H9 (cell line): ENCODE measurements at regions not wholly inside any gene's neighbourhood (a gene's known extent, or its start where the extent isn't known, plus 50 kb on each side); places are given as distances from the start of the nearest gene placed in this dataset.

ENCODE experiments used
- DNase-seq: peaks from one replicate; pipeline ENCODE4 v3.0.0-alpha.2; 2017
- H2AFZ ChIP-seq: one replicate; pipeline ENCODE4 v1.6.1; 2013; ENCODE audit warnings: mild to moderate bottlenecking, low read length, control low read depth, moderate library complexity
- H2AK5ac ChIP-seq: 2 replicates; pipeline ENCODE4 v1.6.1; 2013; ENCODE audit warnings: low read length, control low read depth, mixed read lengths; ENCODE audit not compliant: insufficient read length
- H2BK120ac ChIP-seq: one replicate; pipeline ENCODE4 v1.6.1; 2013; ENCODE audit warnings: low read depth, mild to moderate bottlenecking, low read length, control low read depth, inconsistent platforms; ENCODE audit not compliant: poor library complexity, severe bottlenecking
- H2BK12ac ChIP-seq: 2 replicates; pipeline ENCODE4 v1.6.1; 2013; ENCODE audit warnings: low read length, control low read depth, mixed read lengths, low read depth; ENCODE audit not compliant: insufficient read length
- H2BK15ac ChIP-seq: 2 replicates; pipeline ENCODE4 v1.6.1; 2013; ENCODE audit warnings: low read depth, low read length, control low read depth
- H2BK20ac ChIP-seq: one replicate; pipeline ENCODE4 v1.6.1; 2013; ENCODE audit warnings: low read depth, mild to moderate bottlenecking, low read length, control low read depth, inconsistent platforms; ENCODE audit not compliant: poor library complexity, severe bottlenecking
- H2BK5ac ChIP-seq: 2 replicates; pipeline ENCODE4 v1.6.1; 2013; ENCODE audit warnings: low read length, control low read depth, mixed read lengths; ENCODE audit not compliant: insufficient read length
- H3K14ac ChIP-seq: 2 replicates; pipeline ENCODE4 v1.6.1; 2013; ENCODE audit warnings: low read length, control low read depth; ENCODE audit not compliant: insufficient read depth
- H3K18ac ChIP-seq: 2 replicates; pipeline ENCODE4 v1.6.1; 2013; ENCODE audit warnings: low read depth, mild to moderate bottlenecking, mixed read lengths, low read length, control low read depth; ENCODE audit not compliant: insufficient read length
- H3K23ac ChIP-seq: 2 replicates; pipeline ENCODE4 v1.6.1; 2013; ENCODE audit warnings: low read length, control low read depth, mixed read lengths, low read depth; ENCODE audit not compliant: insufficient read length
- H3K23me2 ChIP-seq: 2 replicates; pipeline ENCODE4 v1.6.1; 2013; ENCODE audit warnings: low read depth, mild to moderate bottlenecking, mixed read lengths, low read length, control low read depth; ENCODE audit not compliant: insufficient read length, poor library complexity, severe bottlenecking
- H3K27ac ChIP-seq: 2 replicates; pipeline ENCODE4 v1.5.1; 2013; ENCODE audit warnings: low read length, control low read depth, mixed read lengths, low read depth; ENCODE audit not compliant: insufficient read length
- H3K27me3 ChIP-seq: 2 replicates; pipeline ENCODE4 v1.6.1; 2013; ENCODE audit warnings: low read length, control low read depth, inconsistent platforms; ENCODE audit not compliant: insufficient read depth
- H3K4ac ChIP-seq: 2 replicates; pipeline ENCODE4 v1.6.1; 2013; ENCODE audit warnings: low read depth, mild to moderate bottlenecking, control low read depth, inconsistent platforms, low read length, moderate library complexity
- H3K4me1 ChIP-seq: 2 replicates; pipeline ENCODE4 v1.6.1; 2013; ENCODE audit warnings: low read length, control low read depth, inconsistent platforms; ENCODE audit not compliant: insufficient read depth
- H3K4me2 ChIP-seq: 2 replicates; pipeline ENCODE4 v1.6.1; 2013; ENCODE audit warnings: low read length, control low read depth, mixed read lengths; ENCODE audit not compliant: insufficient read length, insufficient read depth
- H3K56ac ChIP-seq: 2 replicates; pipeline ENCODE4 v1.6.1; 2013; ENCODE audit warnings: low read depth, mild to moderate bottlenecking, mixed read lengths, low read length, control low read depth; ENCODE audit not compliant: insufficient read length
- H3K79me1 ChIP-seq: 2 replicates; pipeline ENCODE4 v1.6.1; 2013; ENCODE audit warnings: low read depth, mild to moderate bottlenecking, moderate library complexity, low read length, control low read depth, inconsistent platforms; ENCODE audit not compliant: insufficient read depth, poor library complexity, severe bottlenecking
- H3K79me2 ChIP-seq: 2 replicates; pipeline ENCODE4 v1.6.1; 2013; ENCODE audit warnings: low read length, control low read depth, inconsistent platforms; ENCODE audit not compliant: insufficient read depth
- H3K9ac ChIP-seq: 2 replicates; pipeline ENCODE4 v1.6.1; 2013; ENCODE audit warnings: low read length, control low read depth, mixed read lengths; ENCODE audit not compliant: insufficient read length; ENCODE audit errors: extremely low read depth
- H3K9me3 ChIP-seq: one replicate; pipeline ENCODE4 v1.6.1; 2013; ENCODE audit warnings: low read depth, low read length, inconsistent platforms; ENCODE audit not compliant: control insufficient read depth
- H3T11ph ChIP-seq: one replicate; pipeline ENCODE4 v1.6.1; 2013; ENCODE audit warnings: mild to moderate bottlenecking, low read length, control low read depth, inconsistent platforms
- H4K20me1 ChIP-seq: one replicate; pipeline ENCODE4 v1.6.1; 2013; ENCODE audit not compliant: control insufficient read depth, insufficient read length, insufficient read depth
- H4K5ac ChIP-seq: 2 replicates; pipeline ENCODE4 v1.6.1; 2013; ENCODE audit warnings: low read depth, mild to moderate bottlenecking, mixed read lengths, low read length, control low read depth; ENCODE audit not compliant: insufficient read length
- H4K8ac ChIP-seq: replicated peaks from 2 replicates; pipeline ENCODE4 v1.6.1; 2013; ENCODE audit warnings: low read length, control low read depth, mixed read lengths, low read depth; ENCODE audit not compliant: insufficient read length
- H4K91ac ChIP-seq: 2 replicates; pipeline ENCODE4 v1.6.1; 2013; ENCODE audit warnings: low read depth, mild to moderate bottlenecking, moderate library complexity, mixed read lengths, low read length, control low read depth; ENCODE audit not compliant: insufficient read length
- H3K27ac Mint-ChIP-seq, 3 experiments: 2 replicates in 2 of 3; 3 replicates in 1 of 3; pipeline ENCODE4 v1.8.0; 2020 to 2021; ENCODE audit warnings: mixed read lengths in 3 of 3, mild to moderate bottlenecking in 1 of 3, moderate library complexity in 1 of 3
- H3K27me3 Mint-ChIP-seq: 2 replicates; pipeline ENCODE4 v1.8.0; 2021; ENCODE audit warnings: low read depth, mild to moderate bottlenecking, moderate library complexity, mixed read lengths
- H3K36me3 Mint-ChIP-seq, 3 experiments: 2 replicates in 2 of 3; 3 replicates in 1 of 3; pipeline ENCODE4 v1.8.0; 2020 to 2021; ENCODE audit warnings: low read depth in 3 of 3, mixed read lengths in 3 of 3; ENCODE audit not compliant: insufficient read depth in 1 of 3
- H3K4me1 Mint-ChIP-seq, 2 experiments: 2 replicates each; pipeline ENCODE4 v1.8.0; 2020; ENCODE audit warnings: mixed read lengths in 2 of 2
- H3K4me3 Mint-ChIP-seq, 2 experiments: 2 replicates in 1 of 2; 3 replicates in 1 of 2; pipeline ENCODE4 v1.8.0; 2020 to 2021; ENCODE audit warnings: mild to moderate bottlenecking in 2 of 2, mixed read lengths in 2 of 2, moderate library complexity in 1 of 2
- H3K9me3 Mint-ChIP-seq, 2 experiments: 2 replicates in 1 of 2; 3 replicates in 1 of 2; pipeline ENCODE4 v1.8.0; 2020; ENCODE audit warnings: mild to moderate bottlenecking in 2 of 2, mixed read lengths in 2 of 2, moderate library complexity in 1 of 2
- WGBS: extraction: QIAGEN DNeasy Blood & Tissue Kit; methylation state at CpG from one replicate; pipeline ENCODE4 v1.1.7; 2013; ENCODE audit warnings: missing lambda C conversion rate, low lambda C conversion rate, mixed read lengths; ENCODE audit not compliant: insufficient read length; ENCODE audit errors: extremely low coverage; 5-methylcytosine and 5-hydroxymethylcytosine counted together
- TF ChIP-seq, protein P1 (sequence below): fragments of 200-600 bp; sonication (generic); conservative IDR thresholded peaks from 3 replicates; pipeline ENCODE4 v1.8.0; 2021; ENCODE audit warnings: antibody characterized with exemption, mild to moderate bottlenecking

DNA sequence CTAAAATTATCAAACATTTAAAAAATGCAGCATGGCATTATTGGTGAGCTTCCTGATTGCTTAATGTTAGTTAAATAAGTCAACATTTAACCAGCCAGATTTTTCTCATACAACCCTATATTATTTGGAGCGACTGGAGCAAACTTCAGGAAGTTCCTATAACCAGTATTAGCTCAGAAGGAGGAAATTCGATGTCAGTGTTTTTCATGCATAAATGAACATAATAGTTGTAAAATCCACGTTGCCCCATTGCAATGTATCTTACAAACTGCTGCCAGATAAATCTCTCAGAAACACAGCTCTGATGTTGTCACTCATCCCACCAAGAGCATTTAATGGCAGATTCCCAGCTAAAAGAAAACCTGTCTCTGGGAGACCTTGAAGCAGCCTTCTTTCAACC, 278.5 kb downstream of the CASP12 start:
- no peaks in the 10 kb centered on the region for H3K23me2 ChIP-seq
- H3K18ac ChIP-seq = no peak overlapping the region
- Mint-ChIP-seq H3K4me1 (peaks cover 28 to 29% of the 10 kb centered on the region in 2 experiments), H3K27ac (no peak overlapping the region), H3K4me3 (no peak overlapping the region), H3K27me3 (no peaks in the 10 kb centered on the region), H3K9me3 (peaks cover 18 to 22% of the 10 kb centered on the region in 2 experiments), H3K36me3 (peaks cover 21 to 35% (median 29%) of the 10 kb centered on the region in 3 experiments)
- H3K79me2 ChIP-seq = no peaks in the 10 kb centered on the region
- no peak overlapping the region for H3K9ac ChIP-seq
- no peaks in the 10 kb centered on the region for H4K20me1 ChIP-seq
- no peak overlapping the region for H3K23ac ChIP-seq
- no peak overlapping the region for H2BK12ac ChIP-seq
- H3K79me1 ChIP-seq = no peaks in the 10 kb centered on the region
- H3T11ph ChIP-seq = no peak overlapping the region
- no peak overlapping the region for H3K4ac ChIP-seq
- no peak overlapping the region for H3K56ac ChIP-seq
- TF ChIP-seq, protein P1, sequence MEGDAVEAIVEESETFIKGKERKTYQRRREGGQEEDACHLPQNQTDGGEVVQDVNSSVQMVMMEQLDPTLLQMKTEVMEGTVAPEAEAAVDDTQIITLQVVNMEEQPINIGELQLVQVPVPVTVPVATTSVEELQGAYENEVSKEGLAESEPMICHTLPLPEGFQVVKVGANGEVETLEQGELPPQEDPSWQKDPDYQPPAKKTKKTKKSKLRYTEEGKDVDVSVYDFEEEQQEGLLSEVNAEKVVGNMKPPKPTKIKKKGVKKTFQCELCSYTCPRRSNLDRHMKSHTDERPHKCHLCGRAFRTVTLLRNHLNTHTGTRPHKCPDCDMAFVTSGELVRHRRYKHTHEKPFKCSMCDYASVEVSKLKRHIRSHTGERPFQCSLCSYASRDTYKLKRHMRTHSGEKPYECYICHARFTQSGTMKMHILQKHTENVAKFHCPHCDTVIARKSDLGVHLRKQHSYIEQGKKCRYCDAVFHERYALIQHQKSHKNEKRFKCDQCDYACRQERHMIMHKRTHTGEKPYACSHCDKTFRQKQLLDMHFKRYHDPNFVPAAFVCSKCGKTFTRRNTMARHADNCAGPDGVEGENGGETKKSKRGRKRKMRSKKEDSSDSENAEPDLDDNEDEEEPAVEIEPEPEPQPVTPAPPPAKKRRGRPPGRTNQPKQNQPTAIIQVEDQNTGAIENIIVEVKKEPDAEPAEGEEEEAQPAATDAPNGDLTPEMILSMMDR = no peak
- no peak overlapping the region for H4K5ac ChIP-seq
- H3K9me3 ChIP-seq = no peaks in the 10 kb centered on the region
- no peak overlapping the region for H3K14ac ChIP-seq
- DNase-seq = no peak
- no peak overlapping the region for H3K27ac ChIP-seq
- H2BK15ac ChIP-seq = no peak overlapping the region
- no peak overlapping the region for H3K4me2 ChIP-seq
- no peak overlapping the region for H2BK120ac ChIP-seq
- H3K4me1 ChIP-seq = no peaks in the 10 kb centered on the region; the same call in 1 of the 2 replicates
- no peaks in the 10 kb centered on the region for H3K27me3 ChIP-seq
- no peak overlapping the region for H2BK20ac ChIP-seq
- no peak overlapping the region for H2BK5ac ChIP-seq
- H2AK5ac ChIP-seq = no peak overlapping the region
- H4K8ac ChIP-seq = no peak overlapping the region
- WGBS = no CpG with 5 or more reads among the region's 3 CpGs
- H2AFZ ChIP-seq = no peak overlapping the region
- no peak overlapping the region for H4K91ac ChIP-seq
